Endothelial cell of umbilical vein (primary cell): ENCODE measurements at regions not wholly inside any gene's neighbourhood (a gene's known extent, or its start where the extent isn't known, plus 50 kb on each side); places are given as distances from the start of the nearest gene placed in this dataset.

Source experiments
- BruUV-seq: library from RNA; stranded (reverse); fragments of 400-500 nt; replicated peaks from 2 replicates; lab custom pipeline; 2021; lab: Mats Ljungman, UMichigan
- CTCF ChIA-PET: fragments of 300-600, 350-600 bp; sonication (Branson Sonifier 250); formaldehyde crosslinking; loops from one replicate; lab custom pipeline; 2021; ENCODE audit warnings: antibody characterized with exemption, inconsistent platforms; lab: Charles Lee
- POLR2A ChIA-PET: fragments of 300-600, 350-600 bp; sonication (Branson Sonifier 250); formaldehyde crosslinking; loops from one replicate; lab custom pipeline; 2021; ENCODE audit warnings: antibody characterized with exemption, inconsistent platforms; lab: Charles Lee
- DNase-seq: peaks from one replicate; pipeline ENCODE4 v3.0.0-alpha.2; 2011; ENCODE audit warnings: low read depth, low spot score
- FAIRE-seq: peaks from 2 replicates; lab custom pipeline; 2011; peaks lifted over from hg19 to GRCh38; lab: Jason Lieb, UNC
- H2AFZ ChIP-seq: 2 replicates; pipeline ENCODE4 v1.6.0; 2012; ENCODE audit warnings: low read depth, low read length, control low read depth, inconsistent platforms
- H3K27ac ChIP-seq: 2 replicates; pipeline ENCODE4 v1.5.1; 2011; ENCODE audit warnings: low read depth, mild to moderate bottlenecking, control low read depth, low read length, moderate library complexity; ENCODE audit not compliant: insufficient read depth
- H3K27me3 ChIP-seq, 2 experiments: 2 replicates each; pipeline versions ENCODE4 v1.6.0 to v1.6.1; 2011; ENCODE audit warnings: low read length in 2 of 2, mixed read lengths in 1 of 2; ENCODE audit not compliant: control insufficient read depth in 2 of 2, insufficient read depth in 2 of 2
- H3K36me3 ChIP-seq, 2 experiments: 2 replicates in 1 of 2; 3 replicates in 1 of 2; pipeline ENCODE4 v1.5.1; 2011; ENCODE audit warnings: low read length in 2 of 2, mild to moderate bottlenecking in 1 of 2, moderate library complexity in 1 of 2; ENCODE audit not compliant: control insufficient read depth in 2 of 2, insufficient read depth in 2 of 2; ENCODE audit errors: extremely low read depth in 1 of 2
- H3K4me1 ChIP-seq: 3 replicates; pipeline ENCODE4 v1.5.1; 2011; ENCODE audit warnings: mild to moderate bottlenecking, low read length; ENCODE audit not compliant: control insufficient read depth, insufficient read depth; ENCODE audit errors: extremely low read depth
- H3K4me2 ChIP-seq: 2 replicates; pipeline ENCODE4 v1.6.1; 2011; ENCODE audit warnings: low read length, control low read depth, mixed read lengths; ENCODE audit not compliant: insufficient read depth
- H3K4me3 ChIP-seq, 3 experiments: fragments of 200-600 bp in 1 of 3; sonication (generic), shearing (Covaris generic) in 1 of 3; replicated peaks in 1 of 3; 2 replicates each; pipeline ENCODE4 v1.5.1; 2011 to 2016; ENCODE audit warnings: control low read depth in 3 of 3, low read length in 3 of 3, mild to moderate bottlenecking in 2 of 3, inconsistent platforms in 1 of 3, low read depth in 1 of 3, moderate library complexity in 1 of 3; ENCODE audit not compliant: insufficient read depth in 1 of 3
- H3K79me2 ChIP-seq: 2 replicates; pipeline ENCODE4 v1.6.0; 2012; ENCODE audit warnings: low read length, inconsistent platforms; ENCODE audit not compliant: control insufficient read depth, insufficient read depth
- H3K9ac ChIP-seq: replicated peaks from 2 replicates; pipeline ENCODE3; 2011; ENCODE audit warnings: low read length, control low read depth; ENCODE audit not compliant: insufficient read depth; ENCODE audit errors: extremely low read depth
- H3K9me1 ChIP-seq: replicated peaks from 3 replicates; pipeline ENCODE4 v1.6.0; 2011; ENCODE audit warnings: mild to moderate bottlenecking, low read length; ENCODE audit not compliant: control insufficient read depth, insufficient read depth; ENCODE audit errors: extremely low read depth
- H3K9me3 ChIP-seq: replicated peaks from 2 replicates; pipeline ENCODE4 v1.5.1; 2012; ENCODE audit warnings: low read length, inconsistent platforms; ENCODE audit not compliant: control insufficient read depth, insufficient read depth
- H4K20me1 ChIP-seq: replicated peaks from 2 replicates; pipeline ENCODE3; 2011; ENCODE audit warnings: mild to moderate bottlenecking, low read length; ENCODE audit not compliant: control insufficient read depth, insufficient read depth; ENCODE audit errors: extremely low read depth
- EZH2 ChIP-seq: IDR thresholded peaks from 2 replicates; pipeline ENCODE4 v1.6.1; 2012; ENCODE audit warnings: borderline replicate concordance, low read depth, mild to moderate bottlenecking, moderate library complexity, low read length, inconsistent platforms; ENCODE audit not compliant: severe bottlenecking
- FOS ChIP-seq: IDR thresholded peaks from 2 replicates; pipeline ENCODE4 v1.6.1; 2011; ENCODE audit warnings: mild to moderate bottlenecking, low read length, moderate library complexity, borderline replicate concordance; ENCODE audit not compliant: insufficient read depth
- GATA2 ChIP-seq: IDR thresholded peaks from 2 replicates; pipeline ENCODE4 v1.7.0; 2011; ENCODE audit warnings: low read depth, mild to moderate bottlenecking, moderate library complexity, mixed read lengths, low read length; ENCODE audit not compliant: insufficient read length, insufficient read depth
- JUN ChIP-seq: IDR thresholded peaks from 2 replicates; pipeline ENCODE4 v1.6.1; 2011; ENCODE audit warnings: borderline replicate concordance, low read depth; ENCODE audit not compliant: insufficient read length, insufficient read depth
- MYC ChIP-seq: IDR thresholded peaks from one replicate; pipeline ENCODE4 v1.6.1; 2011; ENCODE audit warnings: mild to moderate bottlenecking, low read depth, low read length
- POLR2A ChIP-seq: IDR thresholded peaks from 2 replicates; pipeline ENCODE4 v1.6.1; 2012; ENCODE audit warnings: low read depth, mild to moderate bottlenecking, control low read depth, low read length
- POLR2AphosphoS5 ChIP-seq: IDR thresholded peaks from 2 replicates; pipeline ENCODE4 v1.6.1; 2012; ENCODE audit warnings: low read depth, mild to moderate bottlenecking, control low read depth, low read length, moderate library complexity; ENCODE audit not compliant: insufficient read depth
- dilution Hi-C: fragments of 300-500 bp; cut with MboI; formaldehyde crosslinking; loops from one replicate; pipeline ENCODE4 v1.15.0; 2019; ENCODE audit warnings: low sequenced_read_pairs; ENCODE audit not compliant: extremely low pct_ligation_motif_present
- intact Hi-C: fragments of 100-400 bp; cut with micrococcal nuclease; formaldehyde crosslinking; loops from one replicate; pipeline ENCODE4 v1.10.0; 2022
- TF ChIP-seq, protein P1 (sequence below), 2 donors: IDR thresholded peaks; 1 replicate in 1 of 2; 2 replicates in 1 of 2; pipeline ENCODE4 v1.5.1; 2011; ENCODE audit warnings: low read length in 2 of 2, mild to moderate bottlenecking in 2 of 2, moderate library complexity in 2 of 2, control low read depth in 1 of 2, inconsistent platforms in 1 of 2, low read depth in 1 of 2; ENCODE audit not compliant: insufficient read depth in 1 of 2; ENCODE audit errors: extremely low read depth in 1 of 2
- TF ChIP-seq, protein P2 (sequence below): IDR thresholded peaks from 2 replicates; pipeline ENCODE4 v1.6.1; 2011; ENCODE audit not compliant: insufficient read depth, insufficient read length

DNA sequence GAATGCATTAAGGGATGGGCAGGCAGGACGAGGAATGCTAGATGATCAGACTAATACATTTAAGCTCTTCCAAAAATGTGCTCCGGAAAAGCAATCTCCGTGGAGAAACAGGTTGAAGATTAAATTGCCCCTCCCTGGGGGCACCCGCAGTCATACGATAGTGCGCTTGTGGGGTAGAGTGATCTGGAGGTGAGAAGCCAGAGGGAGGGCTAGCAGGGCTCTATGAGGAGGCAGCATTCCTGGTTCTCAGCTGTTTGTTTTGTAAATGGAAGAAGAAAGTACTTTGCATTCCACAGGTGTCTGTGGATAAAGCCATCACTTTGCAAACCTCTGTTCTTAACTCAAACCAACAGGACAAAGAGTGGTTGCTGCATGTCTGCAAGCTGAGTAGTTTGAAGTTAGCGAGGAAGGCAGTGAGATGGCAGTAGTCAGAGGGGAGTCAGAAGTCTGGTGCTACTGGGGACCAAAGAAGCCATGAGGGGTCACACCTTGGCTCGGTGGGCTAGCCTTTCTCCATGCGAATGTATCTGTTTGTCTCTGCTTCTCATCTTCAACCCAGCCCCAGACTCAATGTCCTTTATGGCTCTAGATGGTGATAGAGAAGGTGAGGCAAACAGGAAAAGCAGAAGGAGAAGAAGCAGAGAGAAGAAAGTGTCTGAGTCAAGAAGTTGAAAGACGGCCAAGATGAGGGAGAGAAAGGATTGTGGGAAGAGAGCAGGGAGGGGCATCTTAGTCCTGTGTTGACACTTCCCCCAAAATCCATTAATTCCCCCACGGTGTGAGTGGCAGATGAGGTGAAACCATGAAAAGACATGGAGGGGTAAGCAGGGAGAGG lies 65.2 kb upstream of the GJA8 start:
- Histone ChIP-seq H3K4me3 (no peak overlapping the region), H2AFZ (no peak overlapping the region), H3K4me1 (no peaks in the 10 kb centered on the region), H3K79me2 (no peaks in the 10 kb centered on the region), H3K9me1 (no peaks in the 10 kb centered on the region), H3K36me3 (no peaks in the 10 kb centered on the region), H3K9ac (no peak overlapping the region), H3K9me3 (no peaks in the 10 kb centered on the region), H3K4me2 (no peak overlapping the region), H3K27ac (no peak overlapping the region), H4K20me1 (no peaks in the 10 kb centered on the region), H3K27me3 (no peaks in the 10 kb centered on the region)
- intact Hi-C loops (no loop called here), dilution Hi-C loops (no loop called here)
- no TSS peak for BruUV-seq
- FAIRE-seq: no peak
- TF ChIP-seq FOS (no peak), POLR2A (no peak), MYC (no peak), EZH2 (no peak), JUN (no peak), POLR2AphosphoS5 (no peak), GATA2 (no peak)
- TF ChIP-seq, protein P1, sequence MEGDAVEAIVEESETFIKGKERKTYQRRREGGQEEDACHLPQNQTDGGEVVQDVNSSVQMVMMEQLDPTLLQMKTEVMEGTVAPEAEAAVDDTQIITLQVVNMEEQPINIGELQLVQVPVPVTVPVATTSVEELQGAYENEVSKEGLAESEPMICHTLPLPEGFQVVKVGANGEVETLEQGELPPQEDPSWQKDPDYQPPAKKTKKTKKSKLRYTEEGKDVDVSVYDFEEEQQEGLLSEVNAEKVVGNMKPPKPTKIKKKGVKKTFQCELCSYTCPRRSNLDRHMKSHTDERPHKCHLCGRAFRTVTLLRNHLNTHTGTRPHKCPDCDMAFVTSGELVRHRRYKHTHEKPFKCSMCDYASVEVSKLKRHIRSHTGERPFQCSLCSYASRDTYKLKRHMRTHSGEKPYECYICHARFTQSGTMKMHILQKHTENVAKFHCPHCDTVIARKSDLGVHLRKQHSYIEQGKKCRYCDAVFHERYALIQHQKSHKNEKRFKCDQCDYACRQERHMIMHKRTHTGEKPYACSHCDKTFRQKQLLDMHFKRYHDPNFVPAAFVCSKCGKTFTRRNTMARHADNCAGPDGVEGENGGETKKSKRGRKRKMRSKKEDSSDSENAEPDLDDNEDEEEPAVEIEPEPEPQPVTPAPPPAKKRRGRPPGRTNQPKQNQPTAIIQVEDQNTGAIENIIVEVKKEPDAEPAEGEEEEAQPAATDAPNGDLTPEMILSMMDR (IDR thresholded peaks at IDR 0.05; ENCODE audit: extremely low read depth in 1 of 2, insufficient read depth in 1 of 2, low read depth in 1 of 2, low read length in 2 of 2): no peak
- TF ChIP-seq, protein P2, sequence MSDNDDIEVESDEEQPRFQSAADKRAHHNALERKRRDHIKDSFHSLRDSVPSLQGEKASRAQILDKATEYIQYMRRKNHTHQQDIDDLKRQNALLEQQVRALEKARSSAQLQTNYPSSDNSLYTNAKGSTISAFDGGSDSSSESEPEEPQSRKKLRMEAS: no peak
- no peak for DNase-seq
- CTCF ChIA-PET: interaction anchor here (1.5 kb wide), 1 partner anchor 14 kb away, joined by 5 read pairs; no protein-coding TSS in a partner anchor
- POLR2A ChIA-PET: no interaction called here
